ENCODE measurements at regions not wholly inside any gene's neighbourhood (a gene's known extent, or its start where the extent isn't known, plus 50 kb on each side); places are given as distances from the start of the nearest gene placed in this dataset.

DNA sequence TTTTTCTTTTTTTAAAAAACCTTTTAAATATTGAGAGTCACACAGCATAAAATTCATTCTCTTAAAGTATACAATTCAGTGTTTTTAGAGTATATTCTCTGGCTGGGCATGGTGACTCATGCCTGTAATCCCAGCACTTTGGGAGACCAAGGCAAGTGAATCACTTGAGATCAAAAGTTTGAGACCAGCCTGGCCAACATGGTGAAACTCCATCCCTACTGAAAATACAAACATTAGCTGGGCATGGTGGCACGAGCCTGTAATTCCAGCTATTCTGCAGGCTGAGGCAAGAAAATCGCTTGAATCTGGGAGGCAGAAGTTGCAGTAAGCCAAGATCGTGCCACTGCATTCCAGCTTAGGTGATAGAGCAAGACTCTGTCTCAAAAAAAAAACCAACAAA, 68.4 kb upstream of the BCAT1 start:
- TF ChIP-seq, protein P1, sequence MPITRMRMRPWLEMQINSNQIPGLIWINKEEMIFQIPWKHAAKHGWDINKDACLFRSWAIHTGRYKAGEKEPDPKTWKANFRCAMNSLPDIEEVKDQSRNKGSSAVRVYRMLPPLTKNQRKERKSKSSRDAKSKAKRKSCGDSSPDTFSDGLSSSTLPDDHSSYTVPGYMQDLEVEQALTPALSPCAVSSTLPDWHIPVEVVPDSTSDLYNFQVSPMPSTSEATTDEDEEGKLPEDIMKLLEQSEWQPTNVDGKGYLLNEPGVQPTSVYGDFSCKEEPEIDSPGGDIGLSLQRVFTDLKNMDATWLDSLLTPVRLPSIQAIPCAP (CRISPR knock-in tag; IDR thresholded peaks at IDR 0.05), result no peak
- TF ChIP-seq, protein P2, sequence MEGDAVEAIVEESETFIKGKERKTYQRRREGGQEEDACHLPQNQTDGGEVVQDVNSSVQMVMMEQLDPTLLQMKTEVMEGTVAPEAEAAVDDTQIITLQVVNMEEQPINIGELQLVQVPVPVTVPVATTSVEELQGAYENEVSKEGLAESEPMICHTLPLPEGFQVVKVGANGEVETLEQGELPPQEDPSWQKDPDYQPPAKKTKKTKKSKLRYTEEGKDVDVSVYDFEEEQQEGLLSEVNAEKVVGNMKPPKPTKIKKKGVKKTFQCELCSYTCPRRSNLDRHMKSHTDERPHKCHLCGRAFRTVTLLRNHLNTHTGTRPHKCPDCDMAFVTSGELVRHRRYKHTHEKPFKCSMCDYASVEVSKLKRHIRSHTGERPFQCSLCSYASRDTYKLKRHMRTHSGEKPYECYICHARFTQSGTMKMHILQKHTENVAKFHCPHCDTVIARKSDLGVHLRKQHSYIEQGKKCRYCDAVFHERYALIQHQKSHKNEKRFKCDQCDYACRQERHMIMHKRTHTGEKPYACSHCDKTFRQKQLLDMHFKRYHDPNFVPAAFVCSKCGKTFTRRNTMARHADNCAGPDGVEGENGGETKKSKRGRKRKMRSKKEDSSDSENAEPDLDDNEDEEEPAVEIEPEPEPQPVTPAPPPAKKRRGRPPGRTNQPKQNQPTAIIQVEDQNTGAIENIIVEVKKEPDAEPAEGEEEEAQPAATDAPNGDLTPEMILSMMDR (IDR thresholded peaks at IDR 0.05), result no peak
- no peak for TF ChIP-seq GRHL2 (CRISPR knock-in tag; IDR thresholded peaks at IDR 0.05; ENCODE audit: insufficient replicate concordance, severe bottlenecking)
- TF ChIP-seq, protein P3, sequence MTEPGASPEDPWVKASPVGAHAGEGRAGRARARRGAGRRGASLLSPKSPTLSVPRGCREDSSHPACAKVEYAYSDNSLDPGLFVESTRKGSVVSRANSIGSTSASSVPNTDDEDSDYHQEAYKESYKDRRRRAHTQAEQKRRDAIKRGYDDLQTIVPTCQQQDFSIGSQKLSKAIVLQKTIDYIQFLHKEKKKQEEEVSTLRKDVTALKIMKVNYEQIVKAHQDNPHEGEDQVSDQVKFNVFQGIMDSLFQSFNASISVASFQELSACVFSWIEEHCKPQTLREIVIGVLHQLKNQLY (CRISPR knock-in tag; IDR thresholded peaks at IDR 0.05), result no peak
